SK-N-SH (cell line): ENCODE measurements at regions not wholly inside any gene's neighbourhood (a gene's known extent, or its start where the extent isn't known, plus 50 kb on each side); places are given as distances from the start of the nearest gene placed in this dataset.

ENCODE experiments used
- CTCF ChIA-PET: fragments of 300-600, 350-600 bp; formaldehyde crosslinking; extraction: SDS; loops from one replicate; lab custom pipeline; 2021; lab: Yijun Ruan, JAX
- POLR2A ChIA-PET: fragments of 350-600 bp; sonication (Branson Sonifier 250); formaldehyde crosslinking; extraction: SDS; loops from one replicate; lab custom pipeline; 2020; ENCODE audit warnings: antibody characterized with exemption, inconsistent platforms; lab: Yijun Ruan, JAX
- DNase-seq: peaks from one replicate; pipeline ENCODE4 v3.0.0; 2012
- H2AFZ ChIP-seq: fragments of 200-600 bp; sonication (generic); 2 replicates; pipeline ENCODE4 v1.8.1; 2016; ENCODE audit warnings: antibody characterized with exemption, mild to moderate bottlenecking, low read depth
- H3F3A ChIP-seq: fragments of 200-600 bp; sonication (generic); replicated peaks from 2 replicates; pipeline ENCODE3; 2016; ENCODE audit warnings: antibody characterized with exemption, mild to moderate bottlenecking; ENCODE audit not compliant: insufficient read depth
- H3K27ac ChIP-seq, 2 experiments: fragments of 200-500 bp in 1 of 2; fragments of 200-600 bp in 1 of 2; sonication (Bioruptor generic) in 1 of 2; sonication (generic), shearing (Covaris generic) in 1 of 2; 2 replicates each; pipeline versions ENCODE4 v1.5.1 to v1.6.1; 2014 to 2016; ENCODE audit warnings: low read depth in 2 of 2, inconsistent platforms in 1 of 2, low read length in 1 of 2, mild to moderate bottlenecking in 1 of 2, mixed read lengths in 1 of 2
- H3K27me3 ChIP-seq: fragments of 200-600 bp; sonication (generic), shearing (Covaris generic); 2 replicates; pipeline ENCODE4 v1.6.1; 2016; ENCODE audit warnings: mixed run types; ENCODE audit not compliant: insufficient read depth
- H3K36me3 ChIP-seq, 2 experiments: fragments of 200-500 bp in 1 of 2; fragments of 200-600 bp in 1 of 2; sonication (Bioruptor generic) in 1 of 2; sonication (generic) in 1 of 2; replicated peaks in 1 of 2; 2 replicates each; pipeline versions ENCODE3 to v1.5.1; 2014 to 2016; ENCODE audit warnings: low read length in 1 of 2, mild to moderate bottlenecking in 1 of 2; ENCODE audit not compliant: insufficient read depth in 2 of 2, control insufficient read depth in 1 of 2
- H3K4me1 ChIP-seq, 2 experiments: fragments of 200-500 bp in 1 of 2; fragments of 200-600 bp in 1 of 2; sonication (Bioruptor generic) in 1 of 2; sonication (generic), shearing (Covaris generic) in 1 of 2; 2 replicates each; pipeline versions ENCODE4 v1.5.1 to v1.6.1; 2014 to 2016; ENCODE audit warnings: low read depth in 1 of 2, low read length in 1 of 2, mixed run types in 1 of 2; ENCODE audit not compliant: insufficient read depth in 2 of 2, control insufficient read depth in 1 of 2
- H3K4me2 ChIP-seq: fragments of 200-600 bp; sonication (generic), shearing (Covaris generic); 2 replicates; pipeline ENCODE4 v1.6.1; 2017; ENCODE audit warnings: mixed run types
- H3K4me3 ChIP-seq, 2 experiments: fragments of 200-500 bp in 1 of 2; fragments of 200-600 bp in 1 of 2; sonication (Bioruptor generic) in 1 of 2; sonication (generic), shearing (Covaris generic) in 1 of 2; 2 replicates each; pipeline versions ENCODE4 v1.5.1 to v1.8.1; 2014 to 2016; ENCODE audit warnings: low read depth in 2 of 2, inconsistent platforms in 1 of 2, low read length in 1 of 2, mild to moderate bottlenecking in 1 of 2, mixed read lengths in 1 of 2, moderate library complexity in 1 of 2
- H3K79me2 ChIP-seq: fragments of 200-600 bp; sonication (generic); 2 replicates; pipeline ENCODE4 v1.8.1; 2017; ENCODE audit warnings: mild to moderate bottlenecking; ENCODE audit not compliant: insufficient read depth
- H3K9ac ChIP-seq: fragments of 200-600 bp; sonication (generic); 2 replicates; pipeline ENCODE4 v1.6.1; 2017; ENCODE audit warnings: mixed run types
- H3K9me2 ChIP-seq: fragments of 200-600 bp; sonication (generic); 2 replicates; pipeline ENCODE4 v1.6.1; 2017; ENCODE audit warnings: mixed run types
- H3K9me3 ChIP-seq: fragments of 200-600 bp; sonication (generic); 2 replicates; pipeline ENCODE4 v1.6.1; 2017; ENCODE audit warnings: mixed run types, mild to moderate bottlenecking, moderate library complexity
- H4K20me1 ChIP-seq: fragments of 200-600 bp; sonication (generic); 2 replicates; pipeline ENCODE4 v1.6.1; 2017; ENCODE audit warnings: mild to moderate bottlenecking, mixed run types; ENCODE audit not compliant: insufficient read depth
- FOSL2 ChIP-seq: IDR thresholded peaks from 2 replicates; pipeline ENCODE4 v1.4.0; 2012; ENCODE audit warnings: low read depth, mild to moderate bottlenecking, moderate library complexity, borderline replicate concordance
- FOXM1 ChIP-seq: IDR thresholded peaks from 2 replicates; pipeline ENCODE4 v1.4.0; 2012; ENCODE audit warnings: low read depth, mild to moderate bottlenecking
- GABPA ChIP-seq: IDR thresholded peaks from 2 replicates; pipeline ENCODE4 v1.4.0; 2012; ENCODE audit warnings: low read depth, mild to moderate bottlenecking
- MEF2A ChIP-seq: IDR thresholded peaks from 2 replicates; pipeline ENCODE4 v1.4.0; 2012; ENCODE audit warnings: low read depth, borderline replicate concordance
- MXI1 ChIP-seq: IDR thresholded peaks from 2 replicates; pipeline ENCODE4 v1.6.1; 2012; ENCODE audit warnings: mild to moderate bottlenecking, low read depth, low read length, improper control_type of control experiment
- NRF1 ChIP-seq: IDR thresholded peaks from 2 replicates; pipeline ENCODE4 v1.6.1; 2012; ENCODE audit warnings: low read depth, mild to moderate bottlenecking, low read length
- POLR2AphosphoS5 ChIP-seq: IDR thresholded peaks from 2 replicates; pipeline ENCODE4 v1.6.1; 2012; ENCODE audit warnings: low read depth, low read length
- RCOR1 ChIP-seq: fragments of 150-350 bp; IDR thresholded peaks from 2 replicates; pipeline ENCODE4 v1.6.1; 2017; ENCODE audit warnings: antibody characterized with exemption, low read length
- RFX5 ChIP-seq: IDR thresholded peaks from 2 replicates; pipeline ENCODE4 v1.6.1; 2012; ENCODE audit warnings: mild to moderate bottlenecking, improper control_type of control experiment, low read length
- TAF1 ChIP-seq: IDR thresholded peaks from 2 replicates; pipeline ENCODE4 v1.6.1; 2012; ENCODE audit warnings: low read depth, mild to moderate bottlenecking, low read length, moderate library complexity, borderline replicate concordance
- TCF12 ChIP-seq: IDR thresholded peaks from 2 replicates; pipeline ENCODE4 v1.4.0; 2012
- TEAD4 ChIP-seq: IDR thresholded peaks from 2 replicates; pipeline ENCODE4 v1.4.0; 2012; ENCODE audit warnings: mild to moderate bottlenecking, borderline replicate concordance; ENCODE audit not compliant: insufficient read depth
- YY1 ChIP-seq: IDR thresholded peaks from 2 replicates; pipeline ENCODE4 v1.4.0; 2012; ENCODE audit warnings: low read depth, mild to moderate bottlenecking
- WGBS: methylation state at CpG from one replicate; pipeline ENCODE4 v1.1.6; 2017; ENCODE audit warnings: low lambda C conversion rate; 5-methylcytosine and 5-hydroxymethylcytosine counted together
- TF ChIP-seq, protein P1 (sequence below): fragments of 150-350 bp; IDR thresholded peaks from 2 replicates; pipeline ENCODE4 v1.6.1; 2016; ENCODE audit warnings: mild to moderate bottlenecking, low read depth, low read length
- TF ChIP-seq, protein P2 (sequence below): IDR thresholded peaks from 2 replicates; pipeline ENCODE4 v1.6.1; 2012; ENCODE audit warnings: mild to moderate bottlenecking, low read depth, low read length, moderate library complexity

DNA sequence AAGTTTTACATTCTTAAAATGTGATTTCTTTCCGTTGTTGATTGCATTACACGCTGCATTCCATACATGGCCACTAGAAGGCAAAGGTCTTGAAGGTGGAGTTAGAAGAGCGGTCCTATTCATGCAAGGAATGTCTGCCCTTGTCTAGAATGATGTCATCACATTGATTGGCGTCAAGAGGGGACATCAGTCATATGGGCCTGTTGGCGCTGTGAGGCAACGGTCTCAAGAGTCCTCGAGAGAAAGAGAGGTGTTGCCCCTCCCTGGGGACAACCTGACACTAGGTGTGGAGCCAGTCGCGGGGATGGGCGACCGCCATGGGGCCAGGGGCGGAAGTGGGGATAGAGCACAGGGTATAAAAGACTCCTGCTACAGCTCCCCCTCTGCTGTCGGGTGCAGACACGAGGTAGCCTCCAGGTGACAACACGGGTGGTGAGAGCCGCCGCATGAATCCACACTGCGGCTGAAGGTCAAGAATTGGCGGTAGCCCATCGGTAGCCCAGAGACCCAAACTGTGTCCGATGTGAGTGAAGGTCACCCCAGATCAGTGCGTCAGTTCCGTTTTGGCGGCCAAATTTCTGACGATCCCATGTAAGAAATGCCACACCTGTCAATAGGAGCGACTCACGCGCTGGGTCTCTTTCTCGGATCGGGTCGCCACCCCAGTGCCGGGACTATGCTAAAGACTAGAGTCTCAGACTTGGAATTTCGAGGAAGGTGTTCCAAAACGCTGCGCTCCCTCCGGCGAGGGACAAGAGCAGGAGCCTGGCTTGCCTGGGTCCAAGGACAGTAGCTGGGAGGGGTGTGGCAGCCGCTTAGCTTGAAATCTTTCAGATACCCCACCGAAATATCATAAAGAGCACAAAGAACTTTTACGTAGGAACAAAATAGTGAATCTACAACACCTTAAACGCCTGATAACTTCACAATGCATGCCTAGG, 93.2 kb upstream of the ZNF184 start:
- no peak overlapping the region for H3K4me2 ChIP-seq
- H3K27me3 ChIP-seq: peaks cover 56% of the 10 kb centered on the region; the same call in 1 of the 2 replicates
- no peak overlapping the region for H2AFZ ChIP-seq
- no peak overlapping the region; a peak in 1 of 4 replicates for H3K4me3 ChIP-seq
- POLR2A ChIA-PET: no interaction called here
- H3K9ac ChIP-seq: no peak overlapping the region
- CTCF ChIA-PET: interaction anchor here (1.0 kb wide), 1 partner anchor 17 kb away, joined by 4 read pairs; no protein-coding TSS in a partner anchor
- no peaks in the 10 kb centered on the region for H4K20me1 ChIP-seq
- H3F3A ChIP-seq: no peaks in the 10 kb centered on the region
- no peak for DNase-seq
- no peaks in the 10 kb centered on the region for H3K9me3 ChIP-seq
- H3K4me1 ChIP-seq: no peaks in the 10 kb centered on the region
- 4% methylated on average over 27 of the region's 41 CpGs for WGBS
- H3K9me2 ChIP-seq: no peaks in the 10 kb centered on the region
- no peak for TF ChIP-seq MEF2A
- no peak for TF ChIP-seq GABPA
- TF ChIP-seq, protein P1, sequence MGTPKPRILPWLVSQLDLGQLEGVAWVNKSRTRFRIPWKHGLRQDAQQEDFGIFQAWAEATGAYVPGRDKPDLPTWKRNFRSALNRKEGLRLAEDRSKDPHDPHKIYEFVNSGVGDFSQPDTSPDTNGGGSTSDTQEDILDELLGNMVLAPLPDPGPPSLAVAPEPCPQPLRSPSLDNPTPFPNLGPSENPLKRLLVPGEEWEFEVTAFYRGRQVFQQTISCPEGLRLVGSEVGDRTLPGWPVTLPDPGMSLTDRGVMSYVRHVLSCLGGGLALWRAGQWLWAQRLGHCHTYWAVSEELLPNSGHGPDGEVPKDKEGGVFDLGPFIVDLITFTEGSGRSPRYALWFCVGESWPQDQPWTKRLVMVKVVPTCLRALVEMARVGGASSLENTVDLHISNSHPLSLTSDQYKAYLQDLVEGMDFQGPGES: no peak
- no peak for TF ChIP-seq TAF1
- no peak for TF ChIP-seq FOXM1
- TF ChIP-seq RFX5: no peak
- TF ChIP-seq, protein P2, sequence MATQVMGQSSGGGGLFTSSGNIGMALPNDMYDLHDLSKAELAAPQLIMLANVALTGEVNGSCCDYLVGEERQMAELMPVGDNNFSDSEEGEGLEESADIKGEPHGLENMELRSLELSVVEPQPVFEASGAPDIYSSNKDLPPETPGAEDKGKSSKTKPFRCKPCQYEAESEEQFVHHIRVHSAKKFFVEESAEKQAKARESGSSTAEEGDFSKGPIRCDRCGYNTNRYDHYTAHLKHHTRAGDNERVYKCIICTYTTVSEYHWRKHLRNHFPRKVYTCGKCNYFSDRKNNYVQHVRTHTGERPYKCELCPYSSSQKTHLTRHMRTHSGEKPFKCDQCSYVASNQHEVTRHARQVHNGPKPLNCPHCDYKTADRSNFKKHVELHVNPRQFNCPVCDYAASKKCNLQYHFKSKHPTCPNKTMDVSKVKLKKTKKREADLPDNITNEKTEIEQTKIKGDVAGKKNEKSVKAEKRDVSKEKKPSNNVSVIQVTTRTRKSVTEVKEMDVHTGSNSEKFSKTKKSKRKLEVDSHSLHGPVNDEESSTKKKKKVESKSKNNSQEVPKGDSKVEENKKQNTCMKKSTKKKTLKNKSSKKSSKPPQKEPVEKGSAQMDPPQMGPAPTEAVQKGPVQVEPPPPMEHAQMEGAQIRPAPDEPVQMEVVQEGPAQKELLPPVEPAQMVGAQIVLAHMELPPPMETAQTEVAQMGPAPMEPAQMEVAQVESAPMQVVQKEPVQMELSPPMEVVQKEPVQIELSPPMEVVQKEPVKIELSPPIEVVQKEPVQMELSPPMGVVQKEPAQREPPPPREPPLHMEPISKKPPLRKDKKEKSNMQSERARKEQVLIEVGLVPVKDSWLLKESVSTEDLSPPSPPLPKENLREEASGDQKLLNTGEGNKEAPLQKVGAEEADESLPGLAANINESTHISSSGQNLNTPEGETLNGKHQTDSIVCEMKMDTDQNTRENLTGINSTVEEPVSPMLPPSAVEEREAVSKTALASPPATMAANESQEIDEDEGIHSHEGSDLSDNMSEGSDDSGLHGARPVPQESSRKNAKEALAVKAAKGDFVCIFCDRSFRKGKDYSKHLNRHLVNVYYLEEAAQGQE: no peak
- TF ChIP-seq FOSL2: no peak
- TF ChIP-seq TEAD4: no peak
- TF ChIP-seq, all 33 proteins: peak for 0
- H3K27ac ChIP-seq: no peak overlapping the region
- no peaks in the 10 kb centered on the region for H3K36me3 ChIP-seq
- no peaks in the 10 kb centered on the region for H3K79me2 ChIP-seq

DNA sequence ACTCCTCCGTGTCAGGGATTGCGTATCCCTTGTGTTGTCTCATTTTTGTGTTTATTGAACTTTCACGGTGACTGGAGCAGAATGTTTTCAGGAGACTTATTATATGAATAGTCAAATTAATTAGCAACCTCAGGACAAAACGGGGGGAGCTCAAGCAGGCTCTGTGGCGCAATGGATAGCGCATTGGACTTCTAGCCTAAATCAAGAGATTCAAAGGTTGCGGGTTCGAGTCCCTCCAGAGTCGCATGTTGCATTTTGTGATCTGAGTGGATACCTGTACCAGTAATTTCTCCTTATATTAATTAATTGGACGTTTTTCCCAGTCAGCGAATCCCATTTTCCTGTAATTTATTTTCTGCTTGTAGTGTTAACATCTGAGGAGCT, 89.1 kb upstream of the ZNF184 start:
- ChIA-PET POLR2A (no interaction called here), CTCF (interaction anchor here (1.0 to 1.5 kb wide), 2 partner anchors 9 to 47 kb away, joined by 3 to 4 read pairs; no protein-coding TSS in a partner anchor)
- DNase-seq: no peak
- Histone ChIP-seq H4K20me1 (no peaks in the 10 kb centered on the region), H3K36me3 (no peaks in the 10 kb centered on the region), H3K4me1 (no peaks in the 10 kb centered on the region), H3K9me2 (no peaks in the 10 kb centered on the region), H3K4me2 (no peak overlapping the region), H3K27me3 (peaks cover 86% of the 10 kb centered on the region), H3K27ac (no peak overlapping the region), H3K4me3 (no peak overlapping the region), H3K79me2 (no peaks in the 10 kb centered on the region), H3K9ac (no peak overlapping the region), H3K9me3 (no peaks in the 10 kb centered on the region), H2AFZ (no peak overlapping the region), H3F3A (no peaks in the 10 kb centered on the region)
- no peak for TF ChIP-seq RCOR1
- no peak for TF ChIP-seq TCF12
- TF ChIP-seq RFX5: no peak
- no peak for TF ChIP-seq MXI1
- no peak for TF ChIP-seq TAF1
- no peak for TF ChIP-seq YY1
- TF ChIP-seq, protein P1: no peak
- no peak for TF ChIP-seq POLR2AphosphoS5
- TF ChIP-seq NRF1: no peak
- no peak for TF ChIP-seq MEF2A
- 22% methylated on average over 11 of the region's 11 CpGs for WGBS
